Mesothelial cell of epicardium (in vitro differentiated cells): ENCODE measurements at regions not wholly inside any gene's neighbourhood (a gene's known extent, or its start where the extent isn't known, plus 50 kb on each side); places are given as distances from the start of the nearest gene placed in this dataset.
"Not testable (repeated sequence)": the region's sequence is repeated elsewhere in the genome, so short reads cannot be mapped to it uniquely, and the experiment has no call there.

Experiments
- DNase-seq, 2 experiments: peaks; one replicate each; pipeline ENCODE4 v3.0.0; 2021; ENCODE audit warnings: low spot score in 2 of 2; ENCODE audit not compliant: unreplicated experiment in 2 of 2
- H3K27ac Mint-ChIP-seq: 2 replicates; pipeline ENCODE4 v1.8.0; 2021; ENCODE audit warnings: mixed read lengths
- H3K27me3 Mint-ChIP-seq: 2 replicates; pipeline ENCODE4 v1.8.0; 2021; ENCODE audit warnings: low read depth, mixed read lengths
- H3K36me3 Mint-ChIP-seq: 2 replicates; pipeline ENCODE4 v1.8.0; 2021; ENCODE audit warnings: mixed read lengths
- H3K4me1 Mint-ChIP-seq: 2 replicates; pipeline ENCODE4 v1.8.0; 2021; ENCODE audit warnings: mixed read lengths
- H3K4me3 Mint-ChIP-seq: 2 replicates; pipeline ENCODE4 v1.8.0; 2021; ENCODE audit warnings: mild to moderate bottlenecking, moderate library complexity, mixed read lengths
- H3K9me3 Mint-ChIP-seq: 2 replicates; pipeline ENCODE4 v1.8.0; 2021; ENCODE audit warnings: mixed read lengths
- CTCF ChIP-seq: fragments of 200-600 bp; sonication (generic); IDR thresholded peaks from one replicate; pipeline ENCODE4 v1.5.0; 2021; ENCODE audit warnings: antibody characterized with exemption; ENCODE audit not compliant: unreplicated experiment

DNA sequence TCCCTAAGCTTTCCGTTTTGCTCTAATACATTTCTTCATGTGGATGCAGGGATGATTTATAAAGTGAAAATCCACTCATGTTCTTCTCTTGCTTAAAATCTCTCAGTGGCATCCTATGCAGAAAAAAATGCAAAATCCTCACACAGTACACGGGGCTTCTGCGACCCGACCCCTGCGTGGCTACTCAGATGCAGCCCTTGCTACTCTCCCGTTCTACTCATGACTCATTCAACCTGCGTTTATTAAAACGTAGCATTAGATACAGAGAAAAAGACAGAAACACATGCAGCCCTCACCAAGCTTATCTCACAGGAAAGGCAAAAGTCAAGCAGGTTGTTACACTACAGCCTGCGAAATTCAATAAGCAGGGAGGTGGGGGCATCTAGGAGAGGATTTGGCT is 284.4 kb upstream of the PFKP start:
- Mint-ChIP-seq H3K27ac (no peak overlapping the region), H3K4me1 (no peaks in the 10 kb centered on the region), H3K4me3 (no peak overlapping the region), H3K27me3 (peaks cover 27% of the 10 kb centered on the region), H3K36me3 (no peaks in the 10 kb centered on the region), H3K9me3 (no peaks in the 10 kb centered on the region)
- no peak for TF ChIP-seq CTCF
- no peak for DNase-seq

- no peak for TF ChIP-seq CTCF
- no peaks in the 10 kb centered on the region for H3K36me3 Mint-ChIP-seq
- H3K27me3 Mint-ChIP-seq = peaks cover 25% of the 10 kb centered on the region
- H3K9me3 Mint-ChIP-seq = no peaks in the 10 kb centered on the region
- no peak overlapping the region for H3K27ac Mint-ChIP-seq
- no peak overlapping the region for H3K4me3 Mint-ChIP-seq
- DNase-seq = no peak
- no peaks in the 10 kb centered on the region for H3K4me1 Mint-ChIP-seq
These were observed 285.1 kb upstream of the PFKP start for GRCh38 chr10:2782265-2782664.

- no peak for DNase-seq
- Mint-ChIP-seq H3K27ac (no peak overlapping the region), H3K36me3 (no peaks in the 10 kb centered on the region), H3K27me3 (peaks cover 48% of the 10 kb centered on the region), H3K4me3 (no peak overlapping the region), H3K4me1 (no peaks in the 10 kb centered on the region), H3K9me3 (no peaks in the 10 kb centered on the region)
- no peak for TF ChIP-seq CTCF
These were observed 289.5 kb upstream of the PFKP start for GRCh38 chr10:2777666-2778355.

- Mint-ChIP-seq H3K4me3 (no peak overlapping the region), H3K36me3 (no peaks in the 10 kb centered on the region), H3K27ac (no peak overlapping the region), H3K9me3 (peaks cover 4% of the 10 kb centered on the region), H3K27me3 (peaks cover 26% of the 10 kb centered on the region), H3K4me1 (no peaks in the 10 kb centered on the region)
- DNase-seq = no peak
- TF ChIP-seq CTCF = no peak
These were observed 294.3 kb upstream of the PFKP start for GRCh38 chr10:2772816-2773631.

GRCh38 chr10:2772135-2772534 is 295.2 kb upstream of the PFKP start:
- no peak for TF ChIP-seq CTCF
- Mint-ChIP-seq H3K4me1 (no peaks in the 10 kb centered on the region), H3K9me3 (peaks cover 4% of the 10 kb centered on the region), H3K36me3 (no peaks in the 10 kb centered on the region), H3K27ac (no peak overlapping the region), H3K4me3 (no peak overlapping the region), H3K27me3 (peaks cover 26% of the 10 kb centered on the region)
- no peak for DNase-seq

- not testable (repeated sequence) for DNase-seq, H3K4me3 Mint-ChIP-seq, H3K27ac Mint-ChIP-seq, H3K9me3 Mint-ChIP-seq, H3K4me1 Mint-ChIP-seq, H3K36me3 Mint-ChIP-seq
- peaks cover 12% of the 10 kb centered on the region for H3K27me3 Mint-ChIP-seq
These were observed 300.1 kb upstream of the PFKP start for GRCh38 chr10:2767293-2767692.
